ENCODE measurements at regions not wholly inside any gene's neighbourhood (a gene's known extent, or its start where the extent isn't known, plus 50 kb on each side); places are given as distances from the start of the nearest gene placed in this dataset.
"Not testable (repeated sequence)": the region's sequence is repeated elsewhere in the genome, so short reads cannot be mapped to it uniquely, and the experiment has no call there.

DNA sequence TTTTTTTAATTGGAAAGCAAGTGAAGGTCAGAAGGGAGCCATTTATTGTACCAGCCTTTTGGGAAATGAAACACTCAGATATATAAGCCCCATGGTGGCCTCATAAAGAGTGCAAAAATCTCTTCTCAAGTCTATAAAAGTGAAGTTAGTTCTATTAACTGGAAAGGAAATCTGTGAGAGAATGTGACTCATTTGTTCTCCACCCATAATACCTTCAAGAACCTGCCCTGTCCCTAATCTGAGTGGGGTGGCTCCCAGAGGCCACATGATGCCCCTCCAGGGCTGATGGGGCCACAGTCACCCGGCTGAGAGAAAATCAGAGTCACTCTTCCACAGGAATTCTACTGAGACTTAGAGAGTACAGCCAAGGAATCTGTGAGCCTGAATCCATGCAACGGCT lies 65.8 kb upstream of the SERP2 start:
- Histone ChIP-seq H3K27me3 (ENCODE audit: control insufficient read depth in 2 of 2, insufficient read depth in 1 of 2, low read length in 1 of 2) (no peaks in the 10 kb centered on the region), H3K27ac (ENCODE audit: low read depth in 1 of 2, low read length in 1 of 2) (peak overlapping the region; percentile 44 to 56), H3K9me3 (ENCODE audit: control insufficient read depth in 2 of 2, insufficient read depth in 1 of 2, low read length in 1 of 2) (no peaks in the 10 kb centered on the region), H3K4me1 (ENCODE audit: control insufficient read depth in 2 of 2, insufficient read depth in 2 of 2, low read length in 2 of 2) (peaks cover 44 to 60% of the 10 kb centered on the region in 2 donors), H3K4me3 (ENCODE audit: low read length in 2 of 2) (no peak overlapping the region), H3K36me3 (ENCODE audit: control insufficient read depth in 2 of 2, insufficient read depth in 2 of 2, low read length in 1 of 2) (no peaks in the 10 kb centered on the region)
- WGBS: 98% methylated on average over 2 of the region's 2 CpGs
- DNase-seq (ENCODE audit: low read depth in 6 of 9, low spot score in 9 of 9): no peak

- H3K27me3 ChIP-seq (ENCODE audit: control insufficient read depth in 2 of 2, insufficient read depth in 1 of 2, low read length in 1 of 2): no peaks in the 10 kb centered on the region
- peaks cover 39 to 57% of the 10 kb centered on the region in 2 donors for H3K4me1 ChIP-seq (ENCODE audit: control insufficient read depth in 2 of 2, insufficient read depth in 2 of 2, low read length in 2 of 2)
- peak overlapping the region; percentile 18 to 46 for H3K27ac ChIP-seq (ENCODE audit: low read depth in 1 of 2, low read length in 1 of 2)
- 99% methylated on average over 3 of the region's 3 CpGs for WGBS
- no peak for DNase-seq (ENCODE audit: low read depth in 6 of 9, low spot score in 9 of 9)
- no peaks in the 10 kb centered on the region for H3K36me3 ChIP-seq (ENCODE audit: control insufficient read depth in 2 of 2, insufficient read depth in 2 of 2, low read length in 1 of 2)
- H3K9me3 ChIP-seq (ENCODE audit: control insufficient read depth in 2 of 2, insufficient read depth in 1 of 2, low read length in 1 of 2): no peaks in the 10 kb centered on the region
- H3K4me3 ChIP-seq (ENCODE audit: low read length in 2 of 2): no peak overlapping the region
Measured at GRCh38 chr13:44308352-44308751, 65.3 kb upstream of the SERP2 start.

GRCh38 chr13:44309794-44310757 lies 63.5 kb upstream of the SERP2 start:
- peak in 4 of 9 donors; percentile 35 to 63 (median 45) for DNase-seq (ENCODE audit: low read depth in 6 of 9, low spot score in 9 of 9)
- Histone ChIP-seq H3K27me3 (ENCODE audit: control insufficient read depth in 2 of 2, insufficient read depth in 1 of 2, low read length in 1 of 2) (no peaks in the 10 kb centered on the region), H3K4me1 (ENCODE audit: control insufficient read depth in 2 of 2, insufficient read depth in 2 of 2, low read length in 2 of 2) (peaks cover 25 to 39% of the 10 kb centered on the region in 2 donors), H3K36me3 (ENCODE audit: control insufficient read depth in 2 of 2, insufficient read depth in 2 of 2, low read length in 1 of 2) (no peaks in the 10 kb centered on the region), H3K9me3 (ENCODE audit: control insufficient read depth in 2 of 2, insufficient read depth in 1 of 2, low read length in 1 of 2) (no peaks in the 10 kb centered on the region), H3K27ac (ENCODE audit: low read depth in 1 of 2, low read length in 1 of 2) (peak overlapping the region; percentile 19 to 71), H3K4me3 (ENCODE audit: low read length in 2 of 2) (no peak overlapping the region)
- WGBS: 80% methylated on average over 15 of the region's 15 CpGs

- H3K4me1 ChIP-seq (ENCODE audit: control insufficient read depth in 2 of 2, insufficient read depth in 2 of 2, low read length in 2 of 2): peaks cover 14 to 28% of the 10 kb centered on the region in 2 donors
- no peaks in the 10 kb centered on the region for H3K27me3 ChIP-seq (ENCODE audit: control insufficient read depth in 2 of 2, insufficient read depth in 1 of 2, low read length in 1 of 2)
- 83% methylated on average over 8 of the region's 8 CpGs for whole genome bisulfite sequencing
- no peaks in the 10 kb centered on the region for H3K36me3 ChIP-seq (ENCODE audit: control insufficient read depth in 2 of 2, insufficient read depth in 2 of 2, low read length in 1 of 2)
- no peak overlapping the region for H3K4me3 ChIP-seq (ENCODE audit: low read length in 2 of 2)
- no peak overlapping the region for H3K27ac ChIP-seq (ENCODE audit: low read depth in 1 of 2, low read length in 1 of 2)
- DNase-seq (ENCODE audit: low read depth in 6 of 9, low spot score in 9 of 9): peak in 1 of 9 donors; percentile 30
- no peaks in the 10 kb centered on the region for H3K9me3 ChIP-seq (ENCODE audit: control insufficient read depth in 2 of 2, insufficient read depth in 1 of 2, low read length in 1 of 2)
Measured at GRCh38 chr13:44311011-44311780, 62.4 kb upstream of the SERP2 start.

GRCh38 chr13:44312131-44312530 lies 61.5 kb upstream of the SERP2 start:
- H3K27me3 ChIP-seq (ENCODE audit: control insufficient read depth in 2 of 2, insufficient read depth in 1 of 2, low read length in 1 of 2): no peaks in the 10 kb centered on the region
- H3K4me3 ChIP-seq (ENCODE audit: low read length in 2 of 2): no peak overlapping the region
- DNase-seq (ENCODE audit: low read depth in 6 of 9, low spot score in 9 of 9): no peak
- no peaks in the 10 kb centered on the region for H3K9me3 ChIP-seq (ENCODE audit: control insufficient read depth in 2 of 2, insufficient read depth in 1 of 2, low read length in 1 of 2)
- no peaks in the 10 kb centered on the region for H3K36me3 ChIP-seq (ENCODE audit: control insufficient read depth in 2 of 2, insufficient read depth in 2 of 2, low read length in 1 of 2)
- H3K27ac ChIP-seq (ENCODE audit: low read depth in 1 of 2, low read length in 1 of 2): no peak overlapping the region
- H3K4me1 ChIP-seq (ENCODE audit: control insufficient read depth in 2 of 2, insufficient read depth in 2 of 2, low read length in 2 of 2): peaks cover 7 to 20% of the 10 kb centered on the region in 2 donors
- WGBS: over 99% methylated on average over 3 of the region's 3 CpGs

DNA sequence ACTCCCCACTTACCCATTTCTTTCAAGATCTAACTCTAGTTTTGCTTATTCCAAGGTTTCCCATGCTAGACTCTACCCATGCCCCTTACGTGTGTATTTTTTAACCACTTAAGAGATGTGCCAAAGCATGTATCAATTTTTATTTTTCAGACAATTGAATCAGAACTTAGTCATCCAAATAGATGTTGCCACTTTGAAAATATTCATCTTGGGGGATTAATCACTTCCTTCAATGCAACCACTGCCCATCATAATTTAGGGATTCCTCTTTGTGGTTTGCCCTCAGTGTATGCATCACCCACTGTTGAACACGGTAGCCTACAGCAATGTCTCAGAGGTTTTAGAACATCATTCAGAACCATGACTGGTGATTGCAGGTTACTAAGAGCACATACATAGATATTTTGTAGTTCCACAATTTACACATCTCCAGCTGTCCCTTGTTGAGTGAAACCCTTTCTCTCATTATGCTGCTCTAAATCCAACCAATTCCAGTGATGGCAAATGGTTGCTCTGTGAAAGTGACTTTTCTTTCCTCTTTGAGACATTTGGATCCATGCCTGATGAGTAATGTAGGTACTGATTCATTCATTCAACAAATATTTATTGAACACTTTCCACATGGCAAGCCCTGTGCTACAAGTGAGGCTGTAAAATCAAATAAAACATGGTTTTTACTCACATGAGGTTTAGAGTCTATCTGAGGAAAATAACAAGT lies 60.6 kb upstream of the SERP2 start:
- no peak for DNase-seq (ENCODE audit: low read depth in 6 of 9, low spot score in 9 of 9)
- Histone ChIP-seq H3K36me3 (ENCODE audit: control insufficient read depth in 2 of 2, insufficient read depth in 2 of 2, low read length in 1 of 2) (no peaks in the 10 kb centered on the region), H3K9me3 (ENCODE audit: control insufficient read depth in 2 of 2, insufficient read depth in 1 of 2, low read length in 1 of 2) (no peaks in the 10 kb centered on the region), H3K4me1 (ENCODE audit: control insufficient read depth in 2 of 2, insufficient read depth in 2 of 2, low read length in 2 of 2) (peaks cover 7 to 17% of the 10 kb centered on the region in 2 donors), H3K27ac (ENCODE audit: low read depth in 1 of 2, low read length in 1 of 2) (no peak overlapping the region), H3K4me3 (ENCODE audit: low read length in 2 of 2) (no peak overlapping the region), H3K27me3 (ENCODE audit: control insufficient read depth in 2 of 2, insufficient read depth in 1 of 2, low read length in 1 of 2) (no peaks in the 10 kb centered on the region)
- WGBS: 75% methylated on average over 2 of the region's 2 CpGs

GRCh38 chr13:44313674-44314073 lies 60.0 kb upstream of the SERP2 start:
- H3K27ac ChIP-seq (ENCODE audit: low read depth in 1 of 2, low read length in 1 of 2): no peak overlapping the region
- no peak overlapping the region for H3K4me3 ChIP-seq (ENCODE audit: low read length in 2 of 2)
- DNase-seq (ENCODE audit: low read depth in 6 of 9, low spot score in 9 of 9): no peak
- peaks cover 6 to 12% of the 10 kb centered on the region in 2 donors for H3K4me1 ChIP-seq (ENCODE audit: control insufficient read depth in 2 of 2, insufficient read depth in 2 of 2, low read length in 2 of 2)
- H3K27me3 ChIP-seq (ENCODE audit: control insufficient read depth in 2 of 2, insufficient read depth in 1 of 2, low read length in 1 of 2): no peaks in the 10 kb centered on the region
- 98% methylated on average over 2 of the region's 2 CpGs for WGBS
- no peaks in the 10 kb centered on the region for H3K9me3 ChIP-seq (ENCODE audit: control insufficient read depth in 2 of 2, insufficient read depth in 1 of 2, low read length in 1 of 2)
- H3K36me3 ChIP-seq (ENCODE audit: control insufficient read depth in 2 of 2, insufficient read depth in 2 of 2, low read length in 1 of 2): no peaks in the 10 kb centered on the region

GRCh38 chr13:44314160-44314559 lies 59.5 kb upstream of the SERP2 start:
- H3K27ac ChIP-seq (ENCODE audit: low read depth in 1 of 2, low read length in 1 of 2); H3K4me3 ChIP-seq (ENCODE audit: low read length in 2 of 2); H3K36me3 ChIP-seq (ENCODE audit: control insufficient read depth in 2 of 2, insufficient read depth in 2 of 2, low read length in 1 of 2); H3K27me3 ChIP-seq (ENCODE audit: control insufficient read depth in 2 of 2, insufficient read depth in 1 of 2, low read length in 1 of 2); H3K9me3 ChIP-seq (ENCODE audit: control insufficient read depth in 2 of 2, insufficient read depth in 1 of 2, low read length in 1 of 2); DNase-seq (ENCODE audit: low read depth in 6 of 9, low spot score in 9 of 9): not testable (repeated sequence)
- WGBS: 79% methylated on average over 4 of the region's 4 CpGs
- peaks cover 5 to 11% of the 10 kb centered on the region in 2 donors for H3K4me1 ChIP-seq (ENCODE audit: control insufficient read depth in 2 of 2, insufficient read depth in 2 of 2, low read length in 2 of 2)
